NCI-H1436 (cell line): ENCODE measurements at regions not wholly inside any gene's neighbourhood (a gene's known extent, or its start where the extent isn't known, plus 50 kb on each side); places are given as distances from the start of the nearest gene placed in this dataset.

Source experiments
- DNase-seq: peaks from one replicate; lab custom pipeline; 2025; lab: John Stamatoyannopoulos, UW

- no peak for DNase-seq
Observed at GRCh38 chr20:7516621-7517111, 423.6 kb downstream of the HAO1 start.

DNA sequence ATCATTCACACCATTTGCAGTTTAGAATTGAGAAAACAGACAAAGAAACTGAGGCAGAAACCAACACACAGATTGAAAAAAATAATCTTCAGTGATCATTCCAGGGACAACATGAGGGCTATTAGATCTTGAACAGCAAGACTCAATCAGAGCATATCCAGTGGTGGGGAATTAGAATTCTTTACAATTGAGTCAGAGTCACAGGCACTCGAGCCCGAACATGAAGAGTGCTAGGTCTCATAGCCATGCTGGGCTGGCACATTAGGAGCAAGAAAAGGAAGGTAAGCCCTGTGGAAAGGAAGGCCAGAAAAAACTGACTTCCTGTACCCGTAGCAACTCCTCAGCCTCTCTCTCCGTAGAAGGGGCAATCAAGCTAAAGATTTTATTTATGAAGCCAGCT lies 419.9 kb downstream of the HAO1 start:
- no peak for DNase-seq

GRCh38 chr20:7523288-7523687 lies 417.0 kb downstream of the HAO1 start:
- no peak for DNase-seq

DNA sequence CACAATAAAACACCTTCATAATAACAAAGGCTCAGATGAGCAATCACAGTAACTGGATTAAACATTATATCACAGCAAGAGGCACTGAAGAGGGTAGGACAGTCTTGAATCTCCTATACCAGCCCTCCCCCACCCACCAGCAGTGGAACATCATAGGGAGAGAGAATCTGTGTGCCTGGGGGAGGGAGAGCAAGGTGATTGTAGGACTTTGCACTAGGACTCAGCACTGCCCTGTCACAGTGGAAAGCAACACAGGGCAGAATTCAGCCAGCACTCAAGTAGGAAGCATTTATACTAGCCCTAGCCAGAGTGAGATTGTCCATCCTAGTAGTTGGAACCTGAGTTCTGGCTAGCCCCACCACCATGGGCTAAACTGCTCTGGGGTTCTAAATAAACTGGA lies 400.2 kb downstream of the HAO1 start:
- no peak for DNase-seq

- no peak for DNase-seq
Observed at GRCh38 chr20:7540923-7541322, 399.3 kb downstream of the HAO1 start.

GRCh38 chr20:7571101-7571500 lies 369.2 kb downstream of the HAO1 start:
- DNase-seq, result peak; percentile 88

- no peak for DNase-seq
Observed at GRCh38 chr20:7571521-7572055, 368.7 kb downstream of the HAO1 start.

DNA sequence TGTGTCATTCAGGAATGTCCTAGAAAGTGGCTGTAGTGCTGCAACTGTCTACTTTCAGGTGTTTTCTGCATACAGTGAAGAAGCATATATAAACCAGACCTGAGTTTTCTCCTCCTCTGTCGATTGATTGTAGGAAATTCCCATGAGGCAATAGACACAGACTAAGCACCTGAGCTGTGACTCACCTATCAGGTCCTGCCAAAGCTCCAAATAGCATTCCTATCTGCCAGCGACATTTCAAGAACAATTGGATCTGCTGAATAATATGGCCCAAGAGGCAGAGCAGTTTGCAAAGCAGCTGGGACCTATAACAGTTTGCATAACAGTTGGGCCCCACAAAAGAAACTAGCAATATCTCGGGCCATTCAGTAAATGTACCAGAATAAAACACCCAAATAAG lies 360.4 kb downstream of the HAO1 start:
- DNase-seq, result no peak

DNA sequence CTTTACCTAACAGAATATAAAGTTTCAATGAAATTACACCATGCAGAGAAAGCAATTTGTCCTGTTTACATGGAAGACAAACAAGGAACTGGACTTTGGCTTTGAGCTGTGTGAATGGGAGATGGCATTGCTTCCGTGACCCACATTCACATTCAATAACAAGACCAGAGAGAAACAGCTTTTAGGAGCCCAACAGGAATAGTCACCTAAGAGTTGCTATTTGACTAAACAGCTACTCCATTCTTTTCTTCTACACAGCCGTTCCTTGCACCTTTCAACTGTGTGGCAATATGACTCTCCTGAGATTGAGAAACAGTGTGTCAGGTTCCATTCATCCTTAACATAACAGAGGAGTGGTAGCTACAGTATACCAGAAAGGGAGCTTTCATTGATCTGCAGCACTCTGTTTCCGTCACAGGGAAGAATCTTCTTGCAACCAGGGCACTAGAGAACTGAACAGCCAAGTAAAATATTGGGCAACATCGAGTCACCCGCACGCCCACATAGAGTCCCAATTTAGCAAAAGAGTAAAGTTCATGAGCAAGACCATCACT lies 355.1 kb downstream of the HAO1 start:
- peak; percentile 46 for DNase-seq

DNA sequence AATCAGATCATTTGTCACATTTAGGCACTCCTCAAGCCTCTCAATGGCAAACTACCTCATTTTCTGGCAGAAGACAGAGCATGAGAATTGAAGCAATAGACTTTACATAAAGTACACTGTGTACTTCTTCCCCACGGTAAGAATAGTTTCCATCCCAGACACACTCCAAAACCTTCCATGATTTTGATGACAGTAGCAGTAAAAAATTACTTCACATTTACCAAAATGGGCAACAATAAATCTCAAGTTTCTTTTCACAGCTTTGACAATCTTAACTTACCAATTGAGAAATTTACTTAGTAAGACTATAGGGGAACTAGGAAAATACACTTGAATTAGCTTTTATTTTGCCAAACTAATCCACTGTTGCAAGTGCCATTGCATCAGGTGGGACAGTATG lies 353.8 kb downstream of the HAO1 start:
- DNase-seq, result no peak

GRCh38 chr20:7589164-7589563 lies 351.1 kb downstream of the HAO1 start:
- no peak for DNase-seq

- DNase-seq, result no peak
Observed at GRCh38 chr20:7596541-7596940, 343.7 kb downstream of the HAO1 start.

GRCh38 chr20:7601431-7601830 lies 338.8 kb downstream of the HAO1 start:
- no peak for DNase-seq

DNA sequence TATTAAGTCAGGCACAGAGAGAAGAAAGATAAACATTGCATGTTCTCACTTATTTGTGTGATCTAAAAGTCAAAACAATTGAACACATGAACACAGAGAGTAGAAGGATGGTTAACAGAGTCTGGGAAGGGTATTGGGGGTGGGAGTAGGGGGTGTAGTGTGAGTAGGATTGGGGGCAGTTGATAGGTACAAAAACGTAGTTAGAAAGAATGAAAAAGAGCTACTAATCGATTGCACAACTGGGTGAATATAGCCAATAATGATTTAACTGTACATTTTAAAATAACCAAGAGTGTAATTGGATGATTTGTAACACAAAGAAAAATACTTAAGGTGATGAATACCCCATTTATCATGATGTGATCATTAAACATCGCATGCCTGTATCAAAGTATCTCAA lies 333.3 kb downstream of the HAO1 start:
- no peak for DNase-seq

GRCh38 chr20:7608250-7608649 lies 332.0 kb downstream of the HAO1 start:
- no peak for DNase-seq

DNA sequence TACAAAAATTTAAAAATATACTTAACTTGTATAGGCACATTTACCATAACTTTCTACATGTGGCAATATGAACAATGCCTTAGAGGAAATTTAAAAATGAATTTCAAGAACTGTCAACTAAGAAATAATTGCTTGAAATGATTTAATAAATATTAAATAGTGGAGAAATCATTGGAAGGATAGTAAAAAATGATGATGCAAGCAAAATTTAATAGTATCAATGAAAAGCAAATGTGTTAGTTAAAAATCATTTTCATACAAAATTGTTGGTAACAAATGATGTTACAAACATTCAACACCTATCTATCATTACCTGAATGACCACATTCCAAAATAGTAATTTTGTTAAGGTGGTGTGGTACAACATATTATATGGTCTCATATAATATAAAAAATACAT lies 331.0 kb downstream of the HAO1 start:
- DNase-seq, result no peak

GRCh38 chr20:7610681-7611080 lies 329.6 kb downstream of the HAO1 start:
- no peak for DNase-seq

- DNase-seq, result no peak
Observed at GRCh38 chr20:7617797-7618196, 322.5 kb downstream of the HAO1 start.

- DNase-seq, result no peak
Observed at GRCh38 chr20:7622399-7622961, 317.8 kb downstream of the HAO1 start.

- no peak for DNase-seq
Observed at GRCh38 chr20:7624886-7625285, 315.4 kb downstream of the HAO1 start.

DNA sequence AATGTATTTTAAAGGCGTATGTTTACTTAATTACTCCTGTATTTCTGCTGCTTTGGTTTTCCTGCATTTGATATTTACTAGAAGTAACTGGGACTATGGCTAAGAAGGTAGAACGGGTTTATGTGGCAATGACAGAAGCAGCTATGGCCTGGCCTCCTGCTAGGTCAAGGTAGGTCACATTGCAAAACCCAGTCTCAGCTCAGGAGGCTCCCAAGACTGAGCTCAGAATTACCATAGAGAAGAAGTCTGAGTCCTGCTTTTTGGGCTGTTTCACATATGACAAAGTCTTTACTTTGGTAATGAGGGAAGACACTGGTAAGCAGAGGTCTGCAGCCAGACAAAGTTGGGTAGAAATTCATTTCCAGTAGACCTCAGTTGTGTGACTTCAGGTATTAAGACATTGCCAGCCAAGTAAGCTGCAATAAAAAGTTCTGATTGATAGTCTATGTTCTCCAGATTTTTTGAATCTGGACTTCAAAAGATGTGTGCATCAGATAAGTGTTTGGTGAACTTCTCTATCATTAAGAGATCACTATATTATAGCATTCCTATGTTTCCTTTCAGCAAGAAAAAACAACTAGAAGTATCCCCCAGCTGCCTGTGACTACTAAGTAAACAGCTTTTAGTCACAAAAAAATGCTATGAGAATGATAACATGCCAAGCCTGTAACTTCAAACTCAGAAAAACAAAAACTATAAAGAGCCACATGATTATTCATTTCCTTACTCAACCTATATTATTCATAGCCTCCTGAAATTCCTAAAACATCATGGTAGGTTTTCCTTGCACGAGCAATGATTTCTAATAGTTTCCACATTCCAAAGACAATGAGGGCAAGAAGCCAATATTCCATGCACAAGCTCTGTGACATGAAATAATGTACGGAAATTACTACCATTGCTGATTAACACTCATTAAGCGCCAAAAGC lies 312.3 kb downstream of the HAO1 start:
- DNase-seq, result no peak

GRCh38 chr20:7629880-7630279 lies 310.4 kb downstream of the HAO1 start:
- no peak for DNase-seq

- DNase-seq, result no peak
Observed at GRCh38 chr20:7637184-7637583, 303.1 kb downstream of the HAO1 start.
